ENCODE measurements at regions not wholly inside any gene's neighbourhood (a gene's known extent, or its start where the extent isn't known, plus 50 kb on each side); places are given as distances from the start of the nearest gene placed in this dataset.

DNA sequence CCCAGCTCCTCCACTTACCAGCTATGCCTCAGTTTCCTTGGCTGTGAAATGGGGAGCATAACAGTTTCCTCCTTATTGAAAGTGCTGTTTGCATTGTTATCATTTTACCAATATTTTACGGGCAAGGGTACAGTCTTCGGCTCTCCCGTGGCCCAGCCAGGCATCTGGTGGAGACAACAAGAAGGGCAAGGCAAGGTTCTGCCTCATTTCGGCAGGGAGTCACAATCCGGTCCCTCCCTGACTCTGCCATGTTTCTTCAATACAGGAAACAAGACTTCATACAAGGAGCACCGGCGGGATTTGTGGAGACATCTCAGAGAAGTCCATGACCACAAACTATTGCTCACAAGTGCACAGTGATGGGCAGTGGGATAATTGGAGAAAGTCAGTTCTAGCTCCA is 174.0 kb downstream of the FGF18 start:
- DNase-seq (ENCODE audit: low spot score in 2 of 2) = peak in 1 of 2 donors; percentile 57
- TF ChIP-seq EP300 (IDR thresholded peaks at IDR 0.05) = no peak
- no peaks in the 10 kb centered on the region for H3K36me3 ChIP-seq

DNA sequence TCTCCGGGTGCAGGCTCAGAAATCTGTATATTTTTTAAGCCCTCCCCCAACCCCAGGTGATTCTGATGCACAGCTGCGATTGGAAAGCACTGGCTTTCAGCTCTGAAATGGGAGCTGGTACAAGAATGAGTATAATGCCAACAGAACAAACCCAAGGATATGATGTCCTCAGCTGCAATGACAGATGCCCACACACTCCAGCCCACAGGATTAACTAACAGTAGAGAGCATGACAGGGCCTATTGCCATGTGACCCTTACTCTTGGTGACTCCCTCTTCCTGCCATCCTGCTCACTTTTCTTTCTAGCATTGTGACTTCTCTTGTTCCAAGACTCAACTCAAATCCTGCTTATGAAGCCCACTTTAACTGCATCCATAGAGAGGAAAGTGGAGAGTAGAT is 174.5 kb downstream of the FGF18 start:
- WGBS = 100% methylated on average over 2 of the region's 2 CpGs
- no peak for DNase-seq (ENCODE audit: low spot score in 2 of 2)
- H3K9me3 ChIP-seq = no peaks in the 10 kb centered on the region
- peaks cover 3% of the 10 kb centered on the region for H3K27me3 ChIP-seq
- peaks cover 4% of the 10 kb centered on the region for H3K4me1 ChIP-seq
- no peak overlapping the region for H3K4me3 ChIP-seq
- TF ChIP-seq POLR2AphosphoS5 (IDR thresholded peaks at IDR 0.05) (no peak), EP300 (IDR thresholded peaks at IDR 0.05) (no peak), POLR2A (IDR thresholded peaks at IDR 0.05) (no peak)
- TF ChIP-seq, protein P1, sequence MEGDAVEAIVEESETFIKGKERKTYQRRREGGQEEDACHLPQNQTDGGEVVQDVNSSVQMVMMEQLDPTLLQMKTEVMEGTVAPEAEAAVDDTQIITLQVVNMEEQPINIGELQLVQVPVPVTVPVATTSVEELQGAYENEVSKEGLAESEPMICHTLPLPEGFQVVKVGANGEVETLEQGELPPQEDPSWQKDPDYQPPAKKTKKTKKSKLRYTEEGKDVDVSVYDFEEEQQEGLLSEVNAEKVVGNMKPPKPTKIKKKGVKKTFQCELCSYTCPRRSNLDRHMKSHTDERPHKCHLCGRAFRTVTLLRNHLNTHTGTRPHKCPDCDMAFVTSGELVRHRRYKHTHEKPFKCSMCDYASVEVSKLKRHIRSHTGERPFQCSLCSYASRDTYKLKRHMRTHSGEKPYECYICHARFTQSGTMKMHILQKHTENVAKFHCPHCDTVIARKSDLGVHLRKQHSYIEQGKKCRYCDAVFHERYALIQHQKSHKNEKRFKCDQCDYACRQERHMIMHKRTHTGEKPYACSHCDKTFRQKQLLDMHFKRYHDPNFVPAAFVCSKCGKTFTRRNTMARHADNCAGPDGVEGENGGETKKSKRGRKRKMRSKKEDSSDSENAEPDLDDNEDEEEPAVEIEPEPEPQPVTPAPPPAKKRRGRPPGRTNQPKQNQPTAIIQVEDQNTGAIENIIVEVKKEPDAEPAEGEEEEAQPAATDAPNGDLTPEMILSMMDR (IDR thresholded peaks at IDR 0.05) = no peak
- H3K36me3 ChIP-seq = no peaks in the 10 kb centered on the region
- no peak overlapping the region for H3K27ac ChIP-seq

More for the DNA sequence above, 174.0 kb downstream of the FGF18 start:
- 92% methylated on average over 7 of the region's 7 CpGs for WGBS
- Histone ChIP-seq H3K27ac (no peak overlapping the region), H3K9me3 (no peaks in the 10 kb centered on the region), H3K27me3 (peaks cover 3% of the 10 kb centered on the region), H3K4me3 (no peak overlapping the region), H3K4me1 (peaks cover 4% of the 10 kb centered on the region)

DNA sequence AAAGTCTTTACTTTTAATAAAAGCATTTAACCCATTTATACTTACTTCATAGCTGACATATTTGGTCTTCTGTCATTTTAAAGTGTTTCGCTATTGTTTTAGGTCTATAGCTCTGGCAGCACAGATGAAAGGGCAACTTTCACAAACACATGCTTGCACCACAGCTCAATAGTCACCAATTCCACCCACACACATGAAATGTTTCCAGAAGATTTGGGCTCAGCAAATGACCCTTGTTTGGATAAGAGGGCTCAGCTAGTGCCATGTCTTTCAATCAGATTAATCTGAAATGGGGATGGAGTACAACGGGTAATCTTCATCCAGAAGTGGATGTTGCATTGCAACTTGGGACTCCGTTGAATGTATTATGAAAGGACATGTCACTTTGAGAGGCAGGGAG is 176.0 kb downstream of the FGF18 start:
- H3K9me3 ChIP-seq = no peaks in the 10 kb centered on the region
- H3K36me3 ChIP-seq = no peaks in the 10 kb centered on the region
- H3K27ac ChIP-seq = no peak overlapping the region
- H3K27me3 ChIP-seq = peaks cover 3% of the 10 kb centered on the region
- no peak for DNase-seq (ENCODE audit: low spot score in 2 of 2)
- H3K4me3 ChIP-seq = no peak overlapping the region
- whole genome bisulfite sequencing = 87% methylated on average over 3 of the region's 3 CpGs
- H3K4me1 ChIP-seq = peaks cover 4% of the 10 kb centered on the region
- TF ChIP-seq EP300 (IDR thresholded peaks at IDR 0.05) = no peak
- TF ChIP-seq, protein P1 (IDR thresholded peaks at IDR 0.05) = no peak
- TF ChIP-seq POLR2A (IDR thresholded peaks at IDR 0.05) = no peak
- TF ChIP-seq POLR2AphosphoS5 (IDR thresholded peaks at IDR 0.05) = no peak

DNA sequence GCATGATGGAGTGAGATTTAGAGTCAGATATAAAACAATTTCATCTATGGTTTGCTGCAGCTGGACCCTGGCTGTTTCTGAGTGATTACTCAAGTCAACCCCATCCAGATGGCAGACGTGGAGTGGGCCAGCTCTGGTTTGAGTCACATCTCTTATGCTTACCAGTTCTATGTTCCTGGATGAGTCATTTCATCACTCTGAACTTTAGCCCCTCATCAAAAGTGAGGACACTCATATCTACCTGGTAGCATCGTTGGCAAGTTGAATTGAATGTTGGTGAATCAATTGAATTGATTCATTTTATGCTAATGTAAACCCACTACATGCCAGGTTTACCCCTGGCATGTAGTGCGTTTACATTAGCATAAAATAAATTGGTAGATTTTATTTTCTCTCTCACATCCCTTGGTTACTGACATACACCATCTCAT is 176.4 kb downstream of the FGF18 start:
- WGBS = 45% methylated on average over 3 of the region's 3 CpGs
- Histone ChIP-seq H3K4me3 (no peak overlapping the region), H3K9me3 (no peaks in the 10 kb centered on the region), H3K36me3 (no peaks in the 10 kb centered on the region), H3K4me1 (peaks cover 4% of the 10 kb centered on the region), H3K27me3 (peaks cover 3% of the 10 kb centered on the region), H3K27ac (no peak overlapping the region)
- DNase-seq (ENCODE audit: low spot score in 2 of 2) = peak in 1 of 2 donors; percentile 65
- TF ChIP-seq EP300 (IDR thresholded peaks at IDR 0.05) (no peak), POLR2AphosphoS5 (IDR thresholded peaks at IDR 0.05) (no peak), POLR2A (IDR thresholded peaks at IDR 0.05) (no peak)
- TF ChIP-seq, protein P1 (IDR thresholded peaks at IDR 0.05) = no peak

DNA sequence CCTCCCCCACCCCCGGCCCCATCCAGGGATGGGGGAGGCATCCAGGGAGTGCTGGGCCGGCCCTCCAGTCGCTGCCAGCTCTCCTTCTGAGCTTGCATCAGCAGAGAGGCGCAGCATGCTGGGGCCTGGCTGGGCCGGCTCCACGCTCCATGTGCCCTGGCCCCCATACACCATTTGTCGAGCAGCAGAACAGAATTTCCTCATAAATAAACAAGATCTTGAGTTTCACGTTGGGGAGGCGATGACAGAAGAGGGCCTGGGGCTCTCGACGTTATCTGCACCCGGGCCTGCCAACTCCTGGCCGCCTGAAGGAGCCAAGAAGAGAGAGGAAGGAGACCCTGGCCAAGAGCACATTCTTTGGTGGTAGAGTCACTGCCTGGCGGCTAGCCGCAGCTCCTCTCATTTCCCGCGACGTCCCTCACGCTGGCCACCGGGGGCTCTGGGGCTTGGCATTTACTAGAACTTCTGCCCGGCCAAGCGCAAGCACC is 177.0 kb downstream of the FGF18 start:
- no peak overlapping the region for H3K4me3 ChIP-seq
- no peaks in the 10 kb centered on the region for H3K36me3 ChIP-seq
- TF ChIP-seq, protein P1 (IDR thresholded peaks at IDR 0.05) = no peak
- TF ChIP-seq POLR2AphosphoS5 (IDR thresholded peaks at IDR 0.05) (no peak), POLR2A (IDR thresholded peaks at IDR 0.05) (no peak), EP300 (IDR thresholded peaks at IDR 0.05) (no peak)
- no peak overlapping the region for H3K27ac ChIP-seq
- 37% methylated on average over 17 of the region's 22 CpGs for WGBS
- peaks cover 3% of the 10 kb centered on the region for H3K27me3 ChIP-seq
- peaks cover 4% of the 10 kb centered on the region for H3K4me1 ChIP-seq
- no peaks in the 10 kb centered on the region for H3K9me3 ChIP-seq
- peak in 1 of 2 donors; percentile 69 for DNase-seq (ENCODE audit: low spot score in 2 of 2)

Measured in suprapubic skin (tissue), 4 donors.